Fibroblast of the aortic adventitia (primary cell): ENCODE measurements at regions not wholly inside any gene's neighbourhood (a gene's known extent, or its start where the extent isn't known, plus 50 kb on each side); places are given as distances from the start of the nearest gene placed in this dataset.
"Not testable (repeated sequence)": the region's sequence is repeated elsewhere in the genome, so short reads cannot be mapped to it uniquely, and the experiment has no call there.

Experiments
- DNase-seq: peaks from one replicate; pipeline ENCODE4 v3.0.0-alpha.2; 2010; ENCODE audit warnings: low read depth
- H3K4me3 ChIP-seq: 2 replicates; pipeline ENCODE4 v1.5.1; 2011; ENCODE audit warnings: low read depth, mild to moderate bottlenecking, control low read depth, low read length, moderate library complexity
- TF ChIP-seq, protein P1 (sequence below): IDR thresholded peaks from 2 replicates; pipeline ENCODE4 v1.5.1; 2011; ENCODE audit warnings: mild to moderate bottlenecking, low read length, control low read depth, inconsistent platforms; ENCODE audit not compliant: insufficient read depth

DNA sequence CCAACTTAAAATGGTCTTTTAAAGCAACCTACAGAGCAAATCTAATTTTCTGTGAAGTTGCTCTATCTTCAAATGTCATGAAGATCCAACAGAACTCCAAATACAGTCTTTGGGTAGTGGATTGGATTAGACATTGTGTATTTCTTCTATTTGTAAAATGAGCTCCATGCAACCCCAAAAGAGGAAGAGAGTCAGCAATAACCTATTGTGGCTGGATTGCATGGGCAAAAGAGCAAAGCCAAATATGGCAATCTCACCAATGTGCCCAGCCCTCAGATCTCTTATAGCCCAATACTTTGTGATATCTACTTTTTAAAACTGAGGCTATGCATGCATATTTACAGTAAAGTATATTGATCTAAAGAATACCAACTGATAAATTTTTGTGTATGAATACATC, 146.3 kb downstream of the TXNL1 start:
- TF ChIP-seq, protein P1, sequence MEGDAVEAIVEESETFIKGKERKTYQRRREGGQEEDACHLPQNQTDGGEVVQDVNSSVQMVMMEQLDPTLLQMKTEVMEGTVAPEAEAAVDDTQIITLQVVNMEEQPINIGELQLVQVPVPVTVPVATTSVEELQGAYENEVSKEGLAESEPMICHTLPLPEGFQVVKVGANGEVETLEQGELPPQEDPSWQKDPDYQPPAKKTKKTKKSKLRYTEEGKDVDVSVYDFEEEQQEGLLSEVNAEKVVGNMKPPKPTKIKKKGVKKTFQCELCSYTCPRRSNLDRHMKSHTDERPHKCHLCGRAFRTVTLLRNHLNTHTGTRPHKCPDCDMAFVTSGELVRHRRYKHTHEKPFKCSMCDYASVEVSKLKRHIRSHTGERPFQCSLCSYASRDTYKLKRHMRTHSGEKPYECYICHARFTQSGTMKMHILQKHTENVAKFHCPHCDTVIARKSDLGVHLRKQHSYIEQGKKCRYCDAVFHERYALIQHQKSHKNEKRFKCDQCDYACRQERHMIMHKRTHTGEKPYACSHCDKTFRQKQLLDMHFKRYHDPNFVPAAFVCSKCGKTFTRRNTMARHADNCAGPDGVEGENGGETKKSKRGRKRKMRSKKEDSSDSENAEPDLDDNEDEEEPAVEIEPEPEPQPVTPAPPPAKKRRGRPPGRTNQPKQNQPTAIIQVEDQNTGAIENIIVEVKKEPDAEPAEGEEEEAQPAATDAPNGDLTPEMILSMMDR, result no peak
- H3K4me3 ChIP-seq, result no peak overlapping the region
- DNase-seq, result no peak

DNA sequence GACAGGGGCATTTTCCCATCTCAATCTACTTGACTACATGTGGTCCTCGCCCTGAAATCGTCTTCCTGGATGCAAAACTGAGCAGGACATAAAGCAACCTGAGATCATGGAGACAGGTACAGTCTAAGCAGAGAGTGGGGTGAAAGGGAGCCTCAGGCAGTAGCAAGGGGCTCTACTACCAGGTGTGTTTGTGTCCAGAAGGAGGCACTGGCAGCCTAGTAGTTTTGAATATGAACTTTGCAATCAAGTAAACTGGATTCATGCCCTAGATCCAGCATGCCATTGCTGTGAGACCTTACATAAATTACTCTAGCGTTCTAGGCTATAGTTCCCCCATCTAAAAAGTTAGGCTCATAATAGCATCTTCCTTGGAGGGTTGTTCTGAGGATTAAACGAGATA, 147.4 kb downstream of the TXNL1 start:
- TF ChIP-seq, protein P1, result no peak
- DNase-seq, result no peak
- no peak overlapping the region for H3K4me3 ChIP-seq

DNA sequence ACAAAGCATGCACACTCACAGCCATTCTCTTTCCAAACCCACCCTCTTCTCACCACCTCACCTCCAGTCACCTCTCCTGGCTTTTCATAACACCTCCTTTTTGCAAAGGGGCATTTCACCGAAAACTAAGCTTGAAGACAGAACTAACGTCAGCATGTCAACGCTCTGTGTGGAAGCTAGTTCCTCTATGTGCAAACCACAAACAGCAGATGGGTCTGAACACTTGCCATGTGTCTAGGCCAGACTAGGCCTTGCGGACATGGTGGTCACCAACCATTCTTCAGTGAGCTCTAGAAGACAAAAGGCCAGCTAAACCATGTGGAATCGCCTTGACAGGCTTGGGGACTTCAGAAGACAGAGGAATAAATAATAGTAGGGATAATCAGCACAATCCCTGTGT, 148.5 kb downstream of the TXNL1 start:
- TF ChIP-seq, protein P1, result no peak
- no peak overlapping the region for H3K4me3 ChIP-seq
- DNase-seq, result no peak

DNA sequence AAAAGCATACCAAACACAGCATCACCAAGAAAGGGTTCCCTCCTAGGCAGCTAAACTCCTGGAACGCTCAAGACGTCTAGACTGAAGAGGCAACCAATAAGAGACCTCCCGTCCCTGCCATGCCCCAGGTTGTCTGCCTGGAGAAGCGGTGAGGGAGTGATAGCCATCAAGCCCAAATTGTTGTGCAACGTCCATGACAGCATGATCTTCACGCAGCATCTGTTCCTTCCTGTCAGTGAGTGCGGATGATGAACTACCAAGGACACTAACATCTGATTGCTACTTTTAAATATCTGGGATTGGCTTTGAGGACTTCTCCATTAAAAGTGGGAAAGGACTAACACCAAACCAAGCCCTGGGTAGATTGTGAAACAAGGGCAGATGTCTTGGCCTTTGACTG, 149.7 kb downstream of the TXNL1 start:
- TF ChIP-seq, protein P1, result no peak
- no peak for DNase-seq
- H3K4me3 ChIP-seq, result no peak overlapping the region

DNA sequence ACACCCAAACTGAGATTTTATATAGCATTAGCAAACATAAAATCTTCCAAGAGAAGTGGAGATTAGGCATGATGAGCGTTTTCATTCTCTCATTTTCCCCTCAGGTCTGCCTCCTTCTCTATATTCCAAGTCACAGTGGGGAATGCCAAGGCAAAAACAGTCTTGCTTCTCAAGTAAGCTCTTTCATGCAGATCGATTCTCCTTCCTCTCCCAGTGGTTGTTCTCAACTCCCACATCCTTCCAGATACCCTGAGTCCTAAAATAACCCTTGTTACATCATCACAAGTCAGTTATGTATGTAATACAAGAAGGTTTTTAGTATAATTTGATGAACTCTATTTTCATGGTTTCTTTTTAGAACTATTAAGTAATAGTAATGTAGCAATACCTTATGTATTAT, 150.6 kb downstream of the TXNL1 start:
- TF ChIP-seq, protein P1, result no peak
- no peak overlapping the region for H3K4me3 ChIP-seq
- DNase-seq, result no peak

DNA sequence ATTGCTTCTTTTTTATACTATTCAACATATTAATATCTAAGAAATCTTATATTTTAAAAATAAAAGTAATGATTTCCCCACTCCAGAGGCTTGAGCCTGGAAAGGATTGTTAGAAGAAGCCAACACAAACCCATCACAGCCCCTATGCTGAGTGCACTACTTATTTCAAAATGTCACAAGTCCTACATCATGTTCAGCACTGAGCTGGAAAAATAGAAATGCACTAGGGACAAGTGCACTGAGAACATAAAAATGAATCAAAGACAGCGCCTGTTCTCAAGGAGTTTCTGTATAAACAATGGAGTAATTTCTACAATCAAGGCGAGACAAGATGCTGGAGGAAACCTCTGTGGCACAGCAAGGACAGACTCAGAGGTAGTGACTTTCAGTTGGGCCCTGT, 155.0 kb downstream of the TXNL1 start:
- H3K4me3 ChIP-seq, result no peak overlapping the region
- TF ChIP-seq, protein P1, result no peak
- DNase-seq, result no peak

DNA sequence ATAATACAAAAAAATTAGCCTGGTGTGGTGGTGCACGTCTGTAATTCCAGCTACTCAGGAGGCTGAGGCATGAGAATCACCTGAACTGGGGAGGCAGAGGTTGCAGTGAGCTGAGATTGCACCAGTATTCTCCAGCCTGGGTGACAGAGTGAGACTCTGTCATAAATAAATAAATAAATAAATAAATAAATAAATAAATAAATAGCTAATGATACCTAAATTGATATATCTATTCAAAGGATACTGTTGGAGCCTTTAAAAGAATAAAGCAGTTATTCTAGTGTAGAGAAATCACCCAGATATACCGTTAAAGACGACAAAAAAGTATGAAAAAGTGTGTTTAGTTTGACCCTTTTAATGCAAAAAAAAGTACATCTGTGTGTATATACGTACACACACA, 155.6 kb downstream of the TXNL1 start:
- H3K4me3 ChIP-seq, DNase-seq: not testable (repeated sequence)
